ENCODE measurements at regions not wholly inside any gene's neighbourhood (a gene's known extent, or its start where the extent isn't known, plus 50 kb on each side); places are given as distances from the start of the nearest gene placed in this dataset.
"Not testable (repeated sequence)": the region's sequence is repeated elsewhere in the genome, so short reads cannot be mapped to it uniquely, and the experiment has no call there.

GRCh38 chr4:57193209-57193810, 83.1 kb upstream of the IGFBP7 start:
- no peak overlapping the region for H3K4me3 ChIP-seq (replicated peaks in 1 of 2; ENCODE audit: low read depth in 2 of 2, low read length in 2 of 2)
- TF ChIP-seq CTCF (IDR thresholded peaks at IDR 0.05; ENCODE audit: low read depth, low read length) = no peak
- DNase-seq (ENCODE audit: low read depth in 2 of 2) = no peak

DNA sequence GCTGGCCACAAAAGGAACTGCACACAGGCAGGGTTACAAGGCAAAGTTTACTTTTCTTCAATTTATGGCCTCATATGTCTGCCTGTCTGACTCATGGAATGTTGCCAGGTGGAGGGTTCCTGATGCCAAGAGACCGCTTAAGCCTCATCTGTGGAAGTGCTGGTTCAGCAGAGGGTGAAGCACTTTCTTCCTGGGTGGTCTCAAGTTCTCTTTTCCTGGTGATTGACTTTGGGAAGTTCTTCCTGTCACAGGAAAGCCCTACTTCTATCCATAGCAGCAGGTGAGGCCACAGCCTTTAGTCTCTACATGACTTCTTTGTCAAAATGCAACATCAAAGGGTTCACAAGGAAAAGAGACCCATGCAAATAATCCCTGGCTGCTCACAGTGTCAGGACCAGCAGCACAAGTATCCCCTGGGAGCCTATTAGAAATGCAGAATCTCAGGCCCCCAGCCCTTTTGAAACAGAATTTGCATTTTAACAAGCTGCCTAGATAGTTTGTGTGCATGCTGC, 81.4 kb upstream of the IGFBP7 start:
- peak in 1 of 2 donors; percentile 17 for DNase-seq (ENCODE audit: low read depth in 2 of 2)
- TF ChIP-seq CTCF (IDR thresholded peaks at IDR 0.05; ENCODE audit: low read depth, low read length) = no peak
- H3K4me3 ChIP-seq (replicated peaks in 1 of 2; ENCODE audit: low read depth in 2 of 2, low read length in 2 of 2) = no peak overlapping the region

- no peak overlapping the region for H3K4me3 ChIP-seq (replicated peaks in 1 of 2; ENCODE audit: low read depth in 2 of 2, low read length in 2 of 2)
- DNase-seq (ENCODE audit: low read depth in 2 of 2) = peak; percentile 28 to 55
- peak; percentile 80 for TF ChIP-seq CTCF (IDR thresholded peaks at IDR 0.05; ENCODE audit: low read depth, low read length)
Observed at GRCh38 chr4:57190601-57191481, 80.7 kb upstream of the IGFBP7 start.

DNA sequence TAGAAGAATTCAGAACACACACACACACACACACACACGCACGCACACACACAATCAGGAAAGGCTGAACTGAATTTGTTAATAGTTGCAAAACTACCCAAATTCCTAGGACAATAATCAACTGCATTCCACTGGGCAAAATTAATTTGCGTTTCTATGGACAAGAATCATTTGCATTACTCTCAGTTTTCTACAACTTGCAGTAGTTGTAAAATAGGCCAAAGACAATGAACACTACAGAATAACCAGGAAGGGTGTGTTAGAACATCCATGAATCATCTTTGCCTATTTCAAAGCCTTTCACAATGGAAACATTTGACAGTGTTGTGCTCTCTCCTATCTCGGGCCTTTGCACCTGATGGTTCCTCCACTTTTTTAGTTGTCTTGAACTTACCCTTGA, 77.1 kb upstream of the IGFBP7 start:
- DNase-seq (ENCODE audit: low read depth in 2 of 2) = peak; percentile 8 to 20
- TF ChIP-seq CTCF (IDR thresholded peaks at IDR 0.05; ENCODE audit: low read depth, low read length) = no peak

GRCh38 chr4:57184378-57185029, 74.3 kb upstream of the IGFBP7 start:
- DNase-seq (ENCODE audit: low read depth in 2 of 2) = no peak
- no peak for TF ChIP-seq CTCF (IDR thresholded peaks at IDR 0.05; ENCODE audit: low read depth, low read length)
- no peak overlapping the region for H3K4me3 ChIP-seq (replicated peaks in 1 of 2; ENCODE audit: low read depth in 2 of 2, low read length in 2 of 2)

More for the DNA sequence above, 77.1 kb upstream of the IGFBP7 start:
- H3K4me3 ChIP-seq (replicated peaks in 1 of 2; ENCODE audit: low read depth in 2 of 2, low read length in 2 of 2) = no peak overlapping the region

- TF ChIP-seq CTCF (IDR thresholded peaks at IDR 0.05; ENCODE audit: low read depth, low read length) = no peak
- DNase-seq (ENCODE audit: low read depth in 2 of 2) = no peak
Observed at GRCh38 chr4:57182132-57182874, 72.1 kb upstream of the IGFBP7 start.

DNA sequence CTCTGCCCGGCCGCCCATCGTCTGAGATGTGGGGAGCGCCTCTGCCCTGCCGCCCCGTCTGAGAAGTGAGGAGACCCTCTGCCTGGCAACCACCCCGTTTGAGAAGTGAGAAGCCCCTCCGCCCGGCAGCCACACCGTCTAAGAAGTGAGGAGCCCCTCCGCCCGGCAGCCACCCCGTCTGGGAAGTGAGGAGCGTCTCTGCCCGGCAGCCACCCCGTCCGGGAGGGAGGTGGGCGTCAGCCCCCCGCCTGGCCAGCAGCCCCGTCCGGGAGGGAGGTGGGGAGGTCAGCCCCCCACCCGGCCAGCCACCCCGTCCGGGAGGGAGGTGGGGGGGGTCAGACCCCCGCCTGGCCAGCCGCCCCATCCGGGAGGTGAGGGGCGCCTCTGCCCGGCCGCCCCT, 63.0 kb upstream of the IGFBP7 start:
- H3K4me3 ChIP-seq (replicated peaks in 1 of 2; ENCODE audit: low read depth in 2 of 2, low read length in 2 of 2); DNase-seq (ENCODE audit: low read depth in 2 of 2): not testable (repeated sequence)

More at GRCh38 chr4:57182132-57182874, 72.1 kb upstream of the IGFBP7 start:
- no peak overlapping the region for H3K4me3 ChIP-seq (replicated peaks in 1 of 2; ENCODE audit: low read depth in 2 of 2, low read length in 2 of 2)

Data from cardiac fibroblast (primary cell).